Liver (tissue), 8 donors: ENCODE measurements at regions not wholly inside any gene's neighbourhood (a gene's known extent, or its start where the extent isn't known, plus 50 kb on each side); places are given as distances from the start of the nearest gene placed in this dataset.

Source experiments
- DNase-seq: peaks from one replicate; pipeline ENCODE4 v3.0.0-alpha.2; 2017; ENCODE audit warnings: low spot score
- H3K27ac ChIP-seq, 2 donors: one replicate each; pipeline ENCODE4 v1.7.0; 2013; ENCODE audit warnings: inconsistent platforms in 2 of 2, low read length in 2 of 2, control low read depth in 1 of 2, low read depth in 1 of 2, mild to moderate bottlenecking in 1 of 2
- H3K27me3 ChIP-seq, 4 donors: one replicate each; pipeline versions ENCODE4 v1.6.1 to v1.7.0; 2013; ENCODE audit warnings: low read length in 3 of 4, inconsistent platforms in 1 of 4, mild to moderate bottlenecking in 1 of 4, moderate library complexity in 1 of 4; ENCODE audit not compliant: control insufficient read depth in 4 of 4, insufficient read depth in 4 of 4
- H3K36me3 ChIP-seq, 4 donors: one replicate each; pipeline versions ENCODE4 v1.6.1 to v1.7.0; 2013; ENCODE audit warnings: low read length in 3 of 4, mild to moderate bottlenecking in 3 of 4, low read depth in 1 of 4, moderate library complexity in 1 of 4; ENCODE audit not compliant: control insufficient read depth in 4 of 4, insufficient read depth in 3 of 4
- H3K4me1 ChIP-seq, 4 donors: one replicate each; pipeline versions ENCODE4 v1.6.1 to v1.7.0; 2013; ENCODE audit warnings: low read length in 3 of 4, mild to moderate bottlenecking in 3 of 4, moderate library complexity in 1 of 4; ENCODE audit not compliant: control insufficient read depth in 4 of 4, insufficient read depth in 4 of 4
- H3K4me3 ChIP-seq, 3 donors: one replicate each; pipeline versions ENCODE4 v1.6.1 to v1.7.0; 2013; ENCODE audit warnings: low read length in 3 of 3, control low read depth in 1 of 3, low read depth in 1 of 3, mild to moderate bottlenecking in 1 of 3
- H3K9ac ChIP-seq, 2 donors: one replicate each; pipeline ENCODE4 v1.7.0; 2013; ENCODE audit warnings: low read length in 2 of 2, mild to moderate bottlenecking in 2 of 2, moderate library complexity in 2 of 2, control low read depth in 1 of 2, low read depth in 1 of 2
- H3K9me3 ChIP-seq, 4 donors: one replicate each; pipeline versions ENCODE4 v1.6.1 to v1.7.0; 2013; ENCODE audit warnings: low read length in 3 of 4; ENCODE audit not compliant: control insufficient read depth in 4 of 4
- FOXA1 ChIP-seq: IDR thresholded peaks from 2 replicates; pipeline ENCODE4 v1.6.1; 2016; ENCODE audit warnings: antibody characterized with exemption
- FOXA2 ChIP-seq: IDR thresholded peaks from 2 replicates; pipeline ENCODE4 v1.6.1; 2016; ENCODE audit warnings: antibody characterized with exemption
- GABPA ChIP-seq, 2 donors: IDR thresholded peaks in 1 of 2; conservative IDR thresholded peaks in 1 of 2; 2 replicates each; pipeline ENCODE4 v1.6.1; 2016; ENCODE audit warnings: antibody characterized with exemption in 2 of 2, mild to moderate bottlenecking in 1 of 2, moderate library complexity in 1 of 2
- HNF4G ChIP-seq: IDR thresholded peaks from 2 replicates; pipeline ENCODE4 v1.6.1; 2016; ENCODE audit warnings: antibody characterized with exemption
- JUND ChIP-seq, 2 donors: IDR thresholded peaks; 2 replicates each; pipeline ENCODE4 v1.6.1; 2016; ENCODE audit warnings: antibody characterized with exemption in 2 of 2
- NR2F2 ChIP-seq: IDR thresholded peaks from 2 replicates; pipeline ENCODE4 v1.6.1; 2016; ENCODE audit warnings: antibody characterized with exemption
- RAD21 ChIP-seq, 2 donors: IDR thresholded peaks; 2 replicates each; pipeline ENCODE4 v1.6.1; 2016; ENCODE audit warnings: antibody characterized with exemption in 2 of 2, mild to moderate bottlenecking in 2 of 2
- RXRA ChIP-seq, 2 donors: IDR thresholded peaks; 2 replicates each; pipeline ENCODE4 v1.6.1; 2017 to 2018; ENCODE audit warnings: antibody characterized with exemption in 2 of 2, mild to moderate bottlenecking in 1 of 2
- SP1 ChIP-seq: IDR thresholded peaks from 2 replicates; pipeline ENCODE4 v1.6.1; 2018; ENCODE audit warnings: antibody characterized with exemption, mild to moderate bottlenecking
- TAF1 ChIP-seq: conservative IDR thresholded peaks from 2 replicates; pipeline ENCODE4 v1.6.1; 2016; ENCODE audit warnings: antibody characterized with exemption, mild to moderate bottlenecking
- YY1 ChIP-seq: IDR thresholded peaks from 2 replicates; pipeline ENCODE4 v1.6.1; 2016; ENCODE audit warnings: antibody characterized with exemption, mild to moderate bottlenecking
- WGBS: extraction: QIAGEN DNeasy Blood & Tissue Kit; methylation state at CpG from one replicate; pipeline ENCODE4 v1.1.7; 2013; 5-methylcytosine and 5-hydroxymethylcytosine counted together
- TF ChIP-seq, protein P1 (sequence below): fragments of 150-350 bp; IDR thresholded peaks from 2 replicates; pipeline ENCODE4 v1.5.1; 2017; ENCODE audit warnings: improper control_type of control experiment, low read depth, low read length; ENCODE audit not compliant: missing input control
- TF ChIP-seq, protein P2 (sequence below): IDR thresholded peaks from 2 replicates; pipeline ENCODE4 v1.6.1; 2016; ENCODE audit warnings: antibody characterized with exemption
- TF ChIP-seq, protein P3 (sequence below): IDR thresholded peaks from 2 replicates; pipeline ENCODE4 v1.6.1; 2016; ENCODE audit warnings: antibody characterized with exemption, mild to moderate bottlenecking
- TF ChIP-seq, protein P4 (sequence below): IDR thresholded peaks from 2 replicates; pipeline ENCODE4 v1.6.1; 2016; ENCODE audit warnings: antibody characterized with exemption
- donor health status: healthy.
- donor health status: healthy.
- donor health status: healthy.
- donor health status: healthy.
- donor health status: healthy.

DNA sequence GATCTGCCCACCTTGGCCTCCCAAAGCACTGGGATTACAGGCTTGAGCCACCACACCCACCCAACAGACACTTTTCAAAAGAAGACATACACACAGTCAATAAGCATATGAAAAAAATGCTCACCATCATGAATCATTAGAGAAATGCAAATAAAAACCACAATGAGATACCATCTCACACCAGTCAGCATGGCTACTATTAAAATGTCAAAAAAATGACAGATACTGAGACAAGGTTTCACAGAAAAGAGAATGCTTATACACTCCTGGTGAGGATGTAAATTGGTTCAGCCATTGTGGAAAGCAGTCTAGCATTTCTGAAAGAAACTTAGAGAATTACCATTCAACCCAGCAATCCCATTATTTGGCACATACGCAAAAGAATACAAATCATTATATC lies 1947.2 kb downstream of the SUCLG1 start:
- no peak for TF ChIP-seq RAD21 (IDR thresholded peaks at IDR 0.05)
- TF ChIP-seq, protein P1, sequence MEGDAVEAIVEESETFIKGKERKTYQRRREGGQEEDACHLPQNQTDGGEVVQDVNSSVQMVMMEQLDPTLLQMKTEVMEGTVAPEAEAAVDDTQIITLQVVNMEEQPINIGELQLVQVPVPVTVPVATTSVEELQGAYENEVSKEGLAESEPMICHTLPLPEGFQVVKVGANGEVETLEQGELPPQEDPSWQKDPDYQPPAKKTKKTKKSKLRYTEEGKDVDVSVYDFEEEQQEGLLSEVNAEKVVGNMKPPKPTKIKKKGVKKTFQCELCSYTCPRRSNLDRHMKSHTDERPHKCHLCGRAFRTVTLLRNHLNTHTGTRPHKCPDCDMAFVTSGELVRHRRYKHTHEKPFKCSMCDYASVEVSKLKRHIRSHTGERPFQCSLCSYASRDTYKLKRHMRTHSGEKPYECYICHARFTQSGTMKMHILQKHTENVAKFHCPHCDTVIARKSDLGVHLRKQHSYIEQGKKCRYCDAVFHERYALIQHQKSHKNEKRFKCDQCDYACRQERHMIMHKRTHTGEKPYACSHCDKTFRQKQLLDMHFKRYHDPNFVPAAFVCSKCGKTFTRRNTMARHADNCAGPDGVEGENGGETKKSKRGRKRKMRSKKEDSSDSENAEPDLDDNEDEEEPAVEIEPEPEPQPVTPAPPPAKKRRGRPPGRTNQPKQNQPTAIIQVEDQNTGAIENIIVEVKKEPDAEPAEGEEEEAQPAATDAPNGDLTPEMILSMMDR: no peak
- TF ChIP-seq SP1: no peak
- TF ChIP-seq RXRA (IDR thresholded peaks at IDR 0.05): no peak
- TF ChIP-seq JUND (IDR thresholded peaks at IDR 0.05): no peak
- TF ChIP-seq, protein P2, sequence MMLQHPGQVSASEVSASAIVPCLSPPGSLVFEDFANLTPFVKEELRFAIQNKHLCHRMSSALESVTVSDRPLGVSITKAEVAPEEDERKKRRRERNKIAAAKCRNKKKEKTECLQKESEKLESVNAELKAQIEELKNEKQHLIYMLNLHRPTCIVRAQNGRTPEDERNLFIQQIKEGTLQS: no peak
- TF ChIP-seq, protein P3, sequence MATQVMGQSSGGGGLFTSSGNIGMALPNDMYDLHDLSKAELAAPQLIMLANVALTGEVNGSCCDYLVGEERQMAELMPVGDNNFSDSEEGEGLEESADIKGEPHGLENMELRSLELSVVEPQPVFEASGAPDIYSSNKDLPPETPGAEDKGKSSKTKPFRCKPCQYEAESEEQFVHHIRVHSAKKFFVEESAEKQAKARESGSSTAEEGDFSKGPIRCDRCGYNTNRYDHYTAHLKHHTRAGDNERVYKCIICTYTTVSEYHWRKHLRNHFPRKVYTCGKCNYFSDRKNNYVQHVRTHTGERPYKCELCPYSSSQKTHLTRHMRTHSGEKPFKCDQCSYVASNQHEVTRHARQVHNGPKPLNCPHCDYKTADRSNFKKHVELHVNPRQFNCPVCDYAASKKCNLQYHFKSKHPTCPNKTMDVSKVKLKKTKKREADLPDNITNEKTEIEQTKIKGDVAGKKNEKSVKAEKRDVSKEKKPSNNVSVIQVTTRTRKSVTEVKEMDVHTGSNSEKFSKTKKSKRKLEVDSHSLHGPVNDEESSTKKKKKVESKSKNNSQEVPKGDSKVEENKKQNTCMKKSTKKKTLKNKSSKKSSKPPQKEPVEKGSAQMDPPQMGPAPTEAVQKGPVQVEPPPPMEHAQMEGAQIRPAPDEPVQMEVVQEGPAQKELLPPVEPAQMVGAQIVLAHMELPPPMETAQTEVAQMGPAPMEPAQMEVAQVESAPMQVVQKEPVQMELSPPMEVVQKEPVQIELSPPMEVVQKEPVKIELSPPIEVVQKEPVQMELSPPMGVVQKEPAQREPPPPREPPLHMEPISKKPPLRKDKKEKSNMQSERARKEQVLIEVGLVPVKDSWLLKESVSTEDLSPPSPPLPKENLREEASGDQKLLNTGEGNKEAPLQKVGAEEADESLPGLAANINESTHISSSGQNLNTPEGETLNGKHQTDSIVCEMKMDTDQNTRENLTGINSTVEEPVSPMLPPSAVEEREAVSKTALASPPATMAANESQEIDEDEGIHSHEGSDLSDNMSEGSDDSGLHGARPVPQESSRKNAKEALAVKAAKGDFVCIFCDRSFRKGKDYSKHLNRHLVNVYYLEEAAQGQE: no peak
- no peak for TF ChIP-seq FOXA2
- TF ChIP-seq GABPA (IDR thresholded peaks at IDR 0.05 in 1 of 2, conservative IDR thresholded peaks at IDR 0.05 in 1 of 2): no peak
- TF ChIP-seq NR2F2: no peak
- TF ChIP-seq FOXA1: no peak
- TF ChIP-seq HNF4G: no peak
- TF ChIP-seq, protein P4, sequence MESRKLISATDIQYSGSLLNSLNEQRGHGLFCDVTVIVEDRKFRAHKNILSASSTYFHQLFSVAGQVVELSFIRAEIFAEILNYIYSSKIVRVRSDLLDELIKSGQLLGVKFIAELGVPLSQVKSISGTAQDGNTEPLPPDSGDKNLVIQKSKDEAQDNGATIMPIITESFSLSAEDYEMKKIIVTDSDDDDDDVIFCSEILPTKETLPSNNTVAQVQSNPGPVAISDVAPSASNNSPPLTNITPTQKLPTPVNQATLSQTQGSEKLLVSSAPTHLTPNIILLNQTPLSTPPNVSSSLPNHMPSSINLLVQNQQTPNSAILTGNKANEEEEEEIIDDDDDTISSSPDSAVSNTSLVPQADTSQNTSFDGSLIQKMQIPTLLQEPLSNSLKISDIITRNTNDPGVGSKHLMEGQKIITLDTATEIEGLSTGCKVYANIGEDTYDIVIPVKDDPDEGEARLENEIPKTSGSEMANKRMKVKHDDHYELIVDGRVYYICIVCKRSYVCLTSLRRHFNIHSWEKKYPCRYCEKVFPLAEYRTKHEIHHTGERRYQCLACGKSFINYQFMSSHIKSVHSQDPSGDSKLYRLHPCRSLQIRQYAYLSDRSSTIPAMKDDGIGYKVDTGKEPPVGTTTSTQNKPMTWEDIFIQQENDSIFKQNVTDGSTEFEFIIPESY: no peak
- no peak for TF ChIP-seq TAF1
- peaks cover 0 to 4% (median under 1%) of the 10 kb centered on the region in 4 donors for H3K9me3 ChIP-seq

DNA sequence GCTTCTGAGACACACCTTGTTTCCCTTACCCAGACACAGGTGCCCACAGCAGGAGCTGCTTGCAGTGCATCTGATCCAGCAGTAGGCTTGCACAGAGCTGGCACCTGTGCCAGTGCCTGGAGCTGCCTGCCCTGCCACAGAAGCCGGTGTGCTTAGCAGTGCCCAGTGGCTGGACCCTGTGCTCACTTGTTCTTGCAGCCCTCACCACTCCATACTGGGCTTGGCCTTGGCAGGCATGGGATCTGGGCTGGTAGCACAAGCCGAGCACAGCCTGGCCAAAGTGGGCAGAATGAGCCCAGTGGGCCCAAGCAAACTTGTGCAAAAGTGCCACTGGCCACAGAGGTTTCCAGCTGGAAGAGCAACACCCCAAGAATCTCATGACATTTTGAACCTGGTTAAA lies 1950.4 kb downstream of the SUCLG1 start:
- Histone ChIP-seq H3K4me3 (no peak overlapping the region), H3K27me3 (no peaks in the 10 kb centered on the region), H3K9me3 (peaks cover 0 to 4% (median under 1%) of the 10 kb centered on the region in 4 donors), H3K9ac (no peak overlapping the region), H3K36me3 (no peaks in the 10 kb centered on the region), H3K4me1 (no peaks in the 10 kb centered on the region), H3K27ac (no peak overlapping the region)
- DNase-seq: no peak
- 71% methylated on average over 2 of the region's 2 CpGs for WGBS
- TF ChIP-seq YY1 (no peak), FOXA2 (no peak), TAF1 (no peak)
- TF ChIP-seq, protein P3: no peak
- TF ChIP-seq, protein P1: no peak

More for the DNA sequence above, 1947.2 kb downstream of the SUCLG1 start:
- Histone ChIP-seq H3K9ac (no peak overlapping the region), H3K27me3 (no peaks in the 10 kb centered on the region), H3K36me3 (no peaks in the 10 kb centered on the region), H3K4me3 (no peak overlapping the region), H3K27ac (no peak overlapping the region), H3K4me1 (no peaks in the 10 kb centered on the region)
- no peak for DNase-seq
- WGBS: 96% methylated on average over 1 of the region's 1 CpG
